HG03095 (cell line): ENCODE measurements at regions not wholly inside any gene's neighbourhood (a gene's known extent, or its start where the extent isn't known, plus 50 kb on each side); places are given as distances from the start of the nearest gene placed in this dataset.

Source experiments
- ATAC-seq: cut with Tn5 transposase; IDR thresholded peaks from one replicate; pipeline ENCODE4 v1.9.1; 2021; ENCODE audit warnings: moderate library complexity; ENCODE audit not compliant: unreplicated experiment

DNA sequence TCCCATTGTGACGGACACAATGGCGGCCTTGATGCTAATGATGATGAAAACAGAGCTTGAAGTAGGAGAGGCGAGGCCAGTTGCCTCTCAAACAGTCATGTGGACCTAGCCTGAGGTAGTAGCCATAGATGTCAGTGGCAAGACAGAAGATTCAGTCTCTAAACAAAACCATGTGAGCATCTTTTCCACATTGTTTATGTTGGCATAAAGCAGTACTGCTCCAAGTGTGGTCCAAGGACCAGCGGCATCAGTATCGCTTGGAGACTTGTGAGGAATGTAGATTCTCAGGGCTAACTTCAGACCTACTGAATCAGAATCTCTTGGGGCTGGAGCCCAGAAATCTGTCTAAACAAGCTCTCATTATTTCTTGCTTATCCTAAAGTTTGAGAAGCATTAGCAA, 312.8 kb upstream of the JAG1 start:
- no peak for ATAC-seq

GRCh38 chr20:10987651-10988383, 314.0 kb upstream of the JAG1 start:
- ATAC-seq = no peak

- no peak for ATAC-seq
These were observed 317.0 kb upstream of the JAG1 start for GRCh38 chr20:10990625-10991382.

DNA sequence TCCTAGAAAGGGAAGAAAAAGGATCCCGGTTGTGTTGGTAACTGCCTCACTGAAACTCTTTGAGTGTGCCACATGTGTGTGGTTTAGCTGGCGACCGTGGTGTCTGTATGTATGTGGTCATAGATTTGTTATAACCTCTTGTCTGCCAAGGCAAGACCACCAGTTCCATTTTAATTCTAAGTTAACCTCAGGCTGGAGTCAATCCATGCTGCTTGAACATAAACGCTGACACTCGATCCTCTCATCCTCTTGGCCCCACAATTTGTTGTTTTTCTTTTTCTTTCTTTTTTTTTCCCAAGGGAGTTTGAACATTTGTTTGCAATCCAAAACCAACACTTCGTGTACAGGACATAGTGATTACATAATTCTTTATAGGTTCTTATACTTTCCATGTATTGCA, 318.9 kb upstream of the JAG1 start:
- ATAC-seq = no peak

DNA sequence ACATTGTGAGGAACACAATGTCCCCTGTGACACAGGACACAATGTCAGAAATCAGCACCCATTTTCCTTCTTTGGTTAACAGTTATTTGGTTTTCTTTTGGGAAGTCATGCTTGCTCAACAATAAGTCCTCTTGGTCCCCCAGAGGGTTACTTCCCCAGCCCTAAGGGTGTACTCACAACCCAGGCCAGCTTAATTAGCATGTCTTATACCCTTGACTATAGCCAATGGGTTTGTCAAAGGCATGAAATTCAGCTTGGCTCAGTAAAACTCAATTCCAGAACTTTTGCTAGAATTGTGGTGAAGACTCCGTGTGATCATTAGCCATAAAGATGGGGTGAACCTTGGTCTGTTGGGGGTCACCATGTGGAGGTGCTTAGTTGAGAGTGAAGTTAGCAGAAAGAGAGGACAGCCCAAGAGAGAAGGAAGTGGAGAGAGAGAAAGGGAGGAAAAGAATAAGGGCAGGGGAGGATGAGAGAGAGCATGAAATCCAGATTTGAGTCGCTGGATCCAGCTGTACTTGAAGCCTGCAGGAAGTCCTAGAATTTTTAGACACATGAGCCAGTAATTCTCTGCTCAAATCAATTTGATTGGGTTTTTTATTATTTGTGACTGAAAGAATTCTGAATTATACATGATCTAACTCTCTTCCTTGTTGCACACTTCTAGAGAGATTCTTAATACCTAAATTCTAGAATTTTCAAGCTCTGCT, 321.3 kb upstream of the JAG1 start:
- ATAC-seq = no peak

DNA sequence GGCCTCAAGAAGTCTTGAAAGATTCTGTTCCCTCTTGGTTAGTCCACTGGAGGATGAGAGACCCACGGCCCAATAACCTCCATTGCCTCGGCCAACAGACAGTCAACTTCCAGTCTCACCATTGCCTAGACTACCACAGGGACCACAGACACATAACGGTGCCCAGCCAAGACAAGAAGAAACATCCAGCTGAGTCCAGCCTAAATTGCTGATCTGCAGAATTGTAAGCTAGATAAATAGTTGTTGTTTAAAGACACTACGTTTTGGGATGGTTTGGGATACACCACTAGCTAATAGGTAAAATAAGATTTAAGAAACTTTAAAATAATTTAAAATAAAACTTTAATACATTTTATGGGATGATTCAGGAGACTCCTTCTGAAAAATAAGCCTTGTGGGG, 324.7 kb upstream of the JAG1 start:
- no peak for ATAC-seq

DNA sequence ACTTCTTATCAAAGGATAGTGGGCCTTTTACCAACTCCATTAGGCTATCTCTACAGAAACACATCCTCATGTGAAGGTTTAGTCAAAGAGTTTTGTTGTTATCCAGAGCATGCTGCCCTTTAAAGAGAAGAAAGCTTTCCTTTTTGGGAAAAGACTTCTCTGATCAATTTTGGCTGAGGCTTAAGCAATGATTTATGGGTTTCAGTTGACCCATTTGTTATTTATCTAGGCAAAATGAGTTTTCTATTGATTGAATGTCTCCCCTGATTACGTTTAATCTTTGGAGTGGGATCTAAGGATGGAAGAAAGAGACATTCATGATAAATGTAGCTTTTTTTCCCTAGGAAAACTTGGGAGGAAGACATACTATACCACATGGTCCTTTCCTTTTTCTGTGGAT, 326.6 kb upstream of the JAG1 start:
- no peak for ATAC-seq

DNA sequence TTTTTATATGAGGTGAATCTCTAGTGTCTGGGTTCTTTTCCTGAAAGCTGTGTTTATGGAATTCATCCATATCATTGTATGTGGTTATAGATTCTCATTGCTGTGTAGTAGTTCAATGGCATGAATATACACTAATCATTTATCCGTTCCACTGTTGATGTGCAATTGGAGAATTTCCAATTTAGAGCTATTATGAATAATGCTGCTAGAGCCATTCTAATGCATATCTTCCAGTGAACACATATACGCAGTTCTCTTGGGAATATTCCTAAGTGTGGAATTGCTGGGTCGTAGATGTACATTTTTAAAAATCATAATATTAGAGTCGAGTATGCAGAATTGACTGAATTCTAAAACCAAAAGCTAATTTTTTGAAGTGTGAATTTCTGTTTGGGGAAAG, 327.5 kb upstream of the JAG1 start:
- ATAC-seq = no peak

- ATAC-seq = no peak
These were observed 328.2 kb upstream of the JAG1 start for GRCh38 chr20:11001764-11002540.

- ATAC-seq = no peak
These were observed 329.5 kb upstream of the JAG1 start for GRCh38 chr20:11003341-11003740.

DNA sequence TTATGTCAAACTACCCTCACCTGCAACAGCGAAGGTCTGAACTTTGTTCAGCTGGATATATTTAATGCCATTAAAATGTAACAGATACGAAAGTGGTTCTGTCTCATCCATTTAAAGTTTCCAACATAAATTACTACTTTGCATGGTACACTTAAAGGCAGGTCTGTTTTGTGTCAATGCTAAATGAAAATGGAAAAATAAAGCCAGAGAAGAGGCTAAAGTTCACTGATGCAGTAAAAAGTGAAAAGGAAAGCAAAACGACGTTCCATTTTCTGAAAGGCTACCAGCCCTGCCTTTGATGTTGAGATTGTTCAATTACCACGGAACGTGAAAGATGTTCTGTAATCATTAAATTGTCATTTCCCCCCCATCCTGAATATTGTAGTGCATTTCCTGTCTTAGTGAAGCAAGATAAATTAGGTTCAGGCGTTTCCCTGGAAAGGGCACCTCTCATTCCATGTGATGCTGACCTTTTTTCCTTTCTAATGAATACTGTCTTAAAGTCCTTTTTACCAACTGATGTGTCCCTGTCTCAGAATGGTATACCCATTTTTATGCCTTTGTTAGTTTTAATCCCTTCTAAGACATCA, 334.7 kb upstream of the JAG1 start:
- ATAC-seq = no peak

GRCh38 chr20:11011653-11012052, 337.9 kb upstream of the JAG1 start:
- no peak for ATAC-seq

DNA sequence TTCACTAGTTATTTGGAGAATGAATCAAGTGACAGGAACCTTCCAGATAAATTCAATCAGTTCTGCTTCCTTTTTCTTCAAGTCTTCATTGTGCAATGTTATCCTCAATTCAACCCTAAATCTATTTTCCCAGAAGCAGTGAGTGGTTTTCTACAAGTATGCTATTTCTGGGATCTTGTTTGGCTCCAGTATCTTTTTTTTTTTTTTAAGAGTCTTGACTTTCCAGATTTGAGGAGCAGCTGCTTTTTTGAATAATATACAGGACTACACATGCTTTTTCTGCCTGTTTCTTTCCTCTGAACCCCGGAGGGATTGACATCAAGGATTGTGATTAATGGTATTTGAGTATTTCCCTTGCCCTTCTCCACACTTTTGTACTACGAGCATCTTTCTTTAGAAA, 339.2 kb upstream of the JAG1 start:
- ATAC-seq = no peak

DNA sequence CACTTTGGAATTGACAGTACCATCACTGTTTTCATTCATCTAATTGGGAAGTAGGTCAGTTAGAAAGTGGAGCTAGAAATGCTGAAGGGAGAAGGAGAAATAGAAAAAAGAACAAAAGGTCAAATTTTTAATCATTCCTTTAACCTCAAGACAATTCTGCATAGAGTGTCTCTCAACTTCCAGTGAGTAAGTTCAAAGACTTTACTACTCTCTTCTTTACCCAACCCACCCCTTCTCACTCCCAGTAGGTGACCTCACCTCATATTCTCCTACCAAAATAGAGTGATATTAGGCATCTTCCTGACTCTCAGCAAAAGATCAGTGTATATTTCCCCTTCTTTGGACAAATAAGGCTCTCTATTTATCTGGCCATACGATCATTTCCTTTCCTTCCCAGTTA, 340.0 kb upstream of the JAG1 start:
- no peak for ATAC-seq

GRCh38 chr20:11015440-11015839, 341.6 kb upstream of the JAG1 start:
- no peak for ATAC-seq

DNA sequence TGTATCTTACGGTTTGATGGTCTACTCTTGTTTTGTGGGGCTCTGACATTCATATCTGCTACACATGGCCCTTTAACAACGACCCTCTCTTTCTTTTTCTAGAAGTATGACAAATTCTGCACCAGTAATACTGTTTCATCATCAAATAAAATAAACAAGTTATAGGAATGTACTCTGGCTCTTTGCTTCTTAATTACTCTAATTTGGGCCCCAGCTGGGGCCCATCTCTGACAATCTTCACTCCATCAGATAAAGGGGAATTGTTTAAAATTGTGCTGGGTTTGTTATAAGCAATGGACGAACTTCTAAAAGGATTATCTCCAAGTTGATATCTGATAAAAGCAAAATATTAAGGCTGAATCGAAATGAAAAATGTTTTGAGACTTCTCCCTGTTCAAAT, 343.6 kb upstream of the JAG1 start:
- ATAC-seq = no peak

DNA sequence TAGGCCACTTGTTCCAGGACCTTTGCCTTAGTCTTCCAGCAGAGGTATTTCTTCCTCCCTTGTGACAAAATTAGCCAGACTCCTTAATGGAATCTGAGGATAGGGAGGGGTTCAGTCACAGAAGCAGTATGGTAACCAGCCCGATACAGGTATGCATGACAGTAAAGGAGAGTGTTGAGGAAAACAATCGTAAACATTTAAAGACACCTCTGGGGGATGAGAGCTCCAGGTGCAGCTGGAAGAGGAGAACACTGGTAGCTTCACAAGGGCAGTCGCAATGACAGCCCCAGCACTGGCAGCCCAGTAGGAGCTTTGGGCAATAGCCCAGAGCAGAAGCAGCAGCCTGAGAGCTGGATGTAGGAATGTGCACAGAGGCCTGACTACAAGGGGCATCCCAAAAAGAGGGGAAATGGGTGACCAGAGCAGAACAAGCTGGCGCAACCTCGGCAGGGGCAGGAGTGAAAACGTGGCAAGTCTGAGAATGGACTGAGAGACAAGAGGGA, 344.9 kb upstream of the JAG1 start:
- no peak for ATAC-seq

DNA sequence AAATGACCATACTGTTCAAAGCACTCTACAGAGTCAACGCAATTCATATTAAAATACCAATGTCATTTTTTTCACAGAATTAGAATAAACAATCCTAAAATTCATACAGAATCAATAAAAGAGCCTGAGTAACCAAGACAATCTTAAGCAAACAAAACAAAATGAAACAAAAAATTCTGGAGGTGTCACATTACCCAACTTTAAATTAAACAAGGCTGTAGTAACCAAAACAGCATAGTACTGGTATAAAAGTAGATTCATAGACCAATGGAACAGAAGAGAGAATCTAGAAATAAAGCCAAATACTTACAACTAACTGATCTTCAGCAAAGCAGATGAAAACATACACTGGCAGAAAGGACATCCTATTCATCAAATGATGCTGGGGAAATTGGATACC, 346.9 kb upstream of the JAG1 start:
- ATAC-seq = no peak

DNA sequence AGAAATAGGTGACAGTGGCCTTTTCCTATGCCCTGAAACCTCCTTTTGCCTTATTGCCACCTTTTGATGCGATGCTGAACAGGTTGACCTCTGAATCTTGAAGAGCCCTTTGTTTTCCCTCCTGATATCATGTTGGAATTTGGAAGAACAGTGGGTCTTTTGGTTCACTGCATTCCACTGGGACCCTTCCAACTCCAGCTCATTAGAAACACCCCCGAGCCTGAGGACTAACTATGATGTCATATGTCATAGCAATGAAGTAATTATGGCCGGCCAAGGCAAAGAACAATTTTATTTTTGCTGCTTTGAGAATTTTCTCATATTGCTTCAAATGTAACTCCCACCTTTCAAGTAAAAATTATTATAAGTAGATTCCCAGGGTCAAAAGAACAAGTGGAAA, 353.4 kb upstream of the JAG1 start:
- no peak for ATAC-seq

DNA sequence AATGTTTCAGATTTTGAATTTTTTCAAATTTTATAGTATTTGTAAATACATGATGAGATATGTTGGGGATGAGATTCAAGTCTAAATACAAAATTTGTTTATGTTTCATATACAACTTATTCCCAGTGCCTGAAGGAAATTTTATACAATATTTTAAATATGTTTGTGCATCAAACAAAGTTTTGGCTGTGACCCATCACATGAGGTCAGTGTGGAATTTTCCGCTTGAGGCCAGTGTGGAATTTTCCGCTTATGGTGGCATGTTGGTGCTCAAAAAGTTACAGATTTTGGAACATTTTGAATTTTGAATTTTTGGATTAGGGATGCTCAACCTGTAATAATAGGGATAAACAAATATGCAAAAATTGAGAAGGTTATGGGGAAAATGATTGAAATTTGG, 356.6 kb upstream of the JAG1 start:
- ATAC-seq = no peak

- ATAC-seq = no peak
These were observed 357.5 kb upstream of the JAG1 start for GRCh38 chr20:11031300-11031699.
